ENCODE measurements at regions not wholly inside any gene's neighbourhood (a gene's known extent, or its start where the extent isn't known, plus 50 kb on each side); places are given as distances from the start of the nearest gene placed in this dataset.

- CTCF ChIA-PET (ENCODE audit: unreplicated experiment), result no interaction called here
- no peaks in the 10 kb centered on the region for H3K4me1 ChIP-seq (ENCODE audit: insufficient read depth, low read length, poor library complexity, severe bottlenecking)
- no peak overlapping the region for H3K27ac ChIP-seq (ENCODE audit: low read depth, low read length, poor library complexity, severe bottlenecking)
- no peak overlapping the region for H3K4me3 ChIP-seq (ENCODE audit: low read depth, low read length, poor library complexity, severe bottlenecking)
- no peak overlapping the region for H2AFZ ChIP-seq (ENCODE audit: low read length)
- H3K9me3 ChIP-seq (ENCODE audit: low read length), result no peaks in the 10 kb centered on the region
- no peak for DNase-seq (ENCODE audit: low spot score)
- no TSS peak for BruUV-seq (replicated peaks)
- H4K20me1 ChIP-seq (ENCODE audit: insufficient read depth, low read length), result no peaks in the 10 kb centered on the region
- POLR2A ChIA-PET, result no interaction called here
- no peak overlapping the region for H3K4me2 ChIP-seq (ENCODE audit: low read length)
- intact Hi-C loops (cut with micrococcal nuclease; ENCODE audit: unreplicated experiment), result no loop called here
- TF ChIP-seq CTCF (conservative IDR thresholded peaks at IDR 0.05; ENCODE audit: low read length) (no peak), EZH2phosphoT487 (IDR thresholded peaks at IDR 0.05; ENCODE audit: borderline replicate concordance, low read depth, low read length) (no peak)
- H3K36me3 ChIP-seq (ENCODE audit: insufficient read depth, low read length), result no peaks in the 10 kb centered on the region
- no peaks in the 10 kb centered on the region for H3K79me2 ChIP-seq (ENCODE audit: insufficient read depth, low read depth, low read length)
- H3K9me2 ChIP-seq (ENCODE audit: insufficient read depth, low read length), result no peaks in the 10 kb centered on the region
These were observed 57.3 kb upstream of the RASA2 start for GRCh38 chr3:141429371-141430035.

- no TSS peak for BruUV-seq (replicated peaks)
- no peak for DNase-seq (ENCODE audit: low spot score)
- CTCF ChIA-PET (ENCODE audit: unreplicated experiment), result no interaction called here
- Histone ChIP-seq H3K36me3 (ENCODE audit: insufficient read depth, low read length) (no peaks in the 10 kb centered on the region), H3K27ac (ENCODE audit: low read depth, low read length, poor library complexity, severe bottlenecking) (no peak overlapping the region), H3K4me1 (ENCODE audit: insufficient read depth, low read length, poor library complexity, severe bottlenecking) (no peaks in the 10 kb centered on the region), H3K9me2 (ENCODE audit: insufficient read depth, low read length) (no peaks in the 10 kb centered on the region), H3K4me2 (ENCODE audit: low read length) (no peak overlapping the region), H3K9me3 (ENCODE audit: low read length) (no peaks in the 10 kb centered on the region), H3K79me2 (ENCODE audit: insufficient read depth, low read depth, low read length) (no peaks in the 10 kb centered on the region), H4K20me1 (ENCODE audit: insufficient read depth, low read length) (no peaks in the 10 kb centered on the region), H2AFZ (ENCODE audit: low read length) (no peak overlapping the region), H3K4me3 (ENCODE audit: low read depth, low read length, poor library complexity, severe bottlenecking) (no peak overlapping the region)
- POLR2A ChIA-PET, result no interaction called here
- TF ChIP-seq EZH2phosphoT487 (IDR thresholded peaks at IDR 0.05; ENCODE audit: borderline replicate concordance, low read depth, low read length), result no peak
- no peak for TF ChIP-seq CTCF (conservative IDR thresholded peaks at IDR 0.05; ENCODE audit: low read length)
- intact Hi-C loops (cut with micrococcal nuclease; ENCODE audit: unreplicated experiment), result no loop called here
These were observed 56.5 kb upstream of the RASA2 start for GRCh38 chr3:141430316-141430715.

Measured in OCI-LY7 (cell line).